Endothelial cell of umbilical vein (primary cell): ENCODE measurements at regions not wholly inside any gene's neighbourhood (a gene's known extent, or its start where the extent isn't known, plus 50 kb on each side); places are given as distances from the start of the nearest gene placed in this dataset.

Experiments used
- BruUV-seq: library from RNA; stranded (reverse); fragments of 400-500 nt; replicated peaks from 2 replicates; lab custom pipeline; 2021; lab: Mats Ljungman, UMichigan
- CTCF ChIA-PET: fragments of 300-600, 350-600 bp; sonication (Branson Sonifier 250); formaldehyde crosslinking; loops from one replicate; lab custom pipeline; 2021; ENCODE audit warnings: antibody characterized with exemption, inconsistent platforms; lab: Charles Lee
- POLR2A ChIA-PET: fragments of 300-600, 350-600 bp; sonication (Branson Sonifier 250); formaldehyde crosslinking; loops from one replicate; lab custom pipeline; 2021; ENCODE audit warnings: antibody characterized with exemption, inconsistent platforms; lab: Charles Lee
- DNase-seq: peaks from one replicate; pipeline ENCODE4 v3.0.0-alpha.2; 2011; ENCODE audit warnings: low read depth, low spot score
- FAIRE-seq: peaks from 2 replicates; lab custom pipeline; 2011; peaks lifted over from hg19 to GRCh38; lab: Jason Lieb, UNC
- H2AFZ ChIP-seq: 2 replicates; pipeline ENCODE4 v1.6.0; 2012; ENCODE audit warnings: low read depth, low read length, control low read depth, inconsistent platforms
- H3K27ac ChIP-seq: 2 replicates; pipeline ENCODE4 v1.5.1; 2011; ENCODE audit warnings: low read depth, mild to moderate bottlenecking, control low read depth, low read length, moderate library complexity; ENCODE audit not compliant: insufficient read depth
- H3K27me3 ChIP-seq, 2 experiments: 2 replicates each; pipeline versions ENCODE4 v1.6.0 to v1.6.1; 2011; ENCODE audit warnings: low read length in 2 of 2, mixed read lengths in 1 of 2; ENCODE audit not compliant: control insufficient read depth in 2 of 2, insufficient read depth in 2 of 2
- H3K36me3 ChIP-seq, 2 experiments: 2 replicates in 1 of 2; 3 replicates in 1 of 2; pipeline ENCODE4 v1.5.1; 2011; ENCODE audit warnings: low read length in 2 of 2, mild to moderate bottlenecking in 1 of 2, moderate library complexity in 1 of 2; ENCODE audit not compliant: control insufficient read depth in 2 of 2, insufficient read depth in 2 of 2; ENCODE audit errors: extremely low read depth in 1 of 2
- H3K4me1 ChIP-seq: 3 replicates; pipeline ENCODE4 v1.5.1; 2011; ENCODE audit warnings: mild to moderate bottlenecking, low read length; ENCODE audit not compliant: control insufficient read depth, insufficient read depth; ENCODE audit errors: extremely low read depth
- H3K4me2 ChIP-seq: 2 replicates; pipeline ENCODE4 v1.6.1; 2011; ENCODE audit warnings: low read length, control low read depth, mixed read lengths; ENCODE audit not compliant: insufficient read depth
- H3K4me3 ChIP-seq, 3 experiments: fragments of 200-600 bp in 1 of 3; sonication (generic), shearing (Covaris generic) in 1 of 3; replicated peaks in 1 of 3; 2 replicates each; pipeline ENCODE4 v1.5.1; 2011 to 2016; ENCODE audit warnings: control low read depth in 3 of 3, low read length in 3 of 3, mild to moderate bottlenecking in 2 of 3, inconsistent platforms in 1 of 3, low read depth in 1 of 3, moderate library complexity in 1 of 3; ENCODE audit not compliant: insufficient read depth in 1 of 3
- H3K79me2 ChIP-seq: 2 replicates; pipeline ENCODE4 v1.6.0; 2012; ENCODE audit warnings: low read length, inconsistent platforms; ENCODE audit not compliant: control insufficient read depth, insufficient read depth
- H3K9ac ChIP-seq: replicated peaks from 2 replicates; pipeline ENCODE3; 2011; ENCODE audit warnings: low read length, control low read depth; ENCODE audit not compliant: insufficient read depth; ENCODE audit errors: extremely low read depth
- H3K9me1 ChIP-seq: replicated peaks from 3 replicates; pipeline ENCODE4 v1.6.0; 2011; ENCODE audit warnings: mild to moderate bottlenecking, low read length; ENCODE audit not compliant: control insufficient read depth, insufficient read depth; ENCODE audit errors: extremely low read depth
- H3K9me3 ChIP-seq: replicated peaks from 2 replicates; pipeline ENCODE4 v1.5.1; 2012; ENCODE audit warnings: low read length, inconsistent platforms; ENCODE audit not compliant: control insufficient read depth, insufficient read depth
- H4K20me1 ChIP-seq: replicated peaks from 2 replicates; pipeline ENCODE3; 2011; ENCODE audit warnings: mild to moderate bottlenecking, low read length; ENCODE audit not compliant: control insufficient read depth, insufficient read depth; ENCODE audit errors: extremely low read depth
- CTCF ChIP-seq, 2 donors: IDR thresholded peaks; 1 replicate in 1 of 2; 2 replicates in 1 of 2; pipeline ENCODE4 v1.5.1; 2011; ENCODE audit warnings: low read length in 2 of 2, mild to moderate bottlenecking in 2 of 2, moderate library complexity in 2 of 2, control low read depth in 1 of 2, inconsistent platforms in 1 of 2, low read depth in 1 of 2; ENCODE audit not compliant: insufficient read depth in 1 of 2; ENCODE audit errors: extremely low read depth in 1 of 2
- EZH2 ChIP-seq: IDR thresholded peaks from 2 replicates; pipeline ENCODE4 v1.6.1; 2012; ENCODE audit warnings: borderline replicate concordance, low read depth, mild to moderate bottlenecking, moderate library complexity, low read length, inconsistent platforms; ENCODE audit not compliant: severe bottlenecking
- FOS ChIP-seq: IDR thresholded peaks from 2 replicates; pipeline ENCODE4 v1.6.1; 2011; ENCODE audit warnings: mild to moderate bottlenecking, low read length, moderate library complexity, borderline replicate concordance; ENCODE audit not compliant: insufficient read depth
- GATA2 ChIP-seq: IDR thresholded peaks from 2 replicates; pipeline ENCODE4 v1.7.0; 2011; ENCODE audit warnings: low read depth, mild to moderate bottlenecking, moderate library complexity, mixed read lengths, low read length; ENCODE audit not compliant: insufficient read length, insufficient read depth
- JUN ChIP-seq: IDR thresholded peaks from 2 replicates; pipeline ENCODE4 v1.6.1; 2011; ENCODE audit warnings: borderline replicate concordance, low read depth; ENCODE audit not compliant: insufficient read length, insufficient read depth
- MYC ChIP-seq: IDR thresholded peaks from one replicate; pipeline ENCODE4 v1.6.1; 2011; ENCODE audit warnings: mild to moderate bottlenecking, low read depth, low read length
- POLR2A ChIP-seq: IDR thresholded peaks from 2 replicates; pipeline ENCODE4 v1.6.1; 2012; ENCODE audit warnings: low read depth, mild to moderate bottlenecking, control low read depth, low read length
- POLR2AphosphoS5 ChIP-seq: IDR thresholded peaks from 2 replicates; pipeline ENCODE4 v1.6.1; 2012; ENCODE audit warnings: low read depth, mild to moderate bottlenecking, control low read depth, low read length, moderate library complexity; ENCODE audit not compliant: insufficient read depth
- dilution Hi-C: fragments of 300-500 bp; cut with MboI; formaldehyde crosslinking; loops from one replicate; pipeline ENCODE4 v1.15.0; 2019; ENCODE audit warnings: low sequenced_read_pairs; ENCODE audit not compliant: extremely low pct_ligation_motif_present
- intact Hi-C: fragments of 100-400 bp; cut with micrococcal nuclease; formaldehyde crosslinking; loops from one replicate; pipeline ENCODE4 v1.10.0; 2022
- TF ChIP-seq, protein P1 (sequence below): IDR thresholded peaks from 2 replicates; pipeline ENCODE4 v1.6.1; 2011; ENCODE audit not compliant: insufficient read depth, insufficient read length

DNA sequence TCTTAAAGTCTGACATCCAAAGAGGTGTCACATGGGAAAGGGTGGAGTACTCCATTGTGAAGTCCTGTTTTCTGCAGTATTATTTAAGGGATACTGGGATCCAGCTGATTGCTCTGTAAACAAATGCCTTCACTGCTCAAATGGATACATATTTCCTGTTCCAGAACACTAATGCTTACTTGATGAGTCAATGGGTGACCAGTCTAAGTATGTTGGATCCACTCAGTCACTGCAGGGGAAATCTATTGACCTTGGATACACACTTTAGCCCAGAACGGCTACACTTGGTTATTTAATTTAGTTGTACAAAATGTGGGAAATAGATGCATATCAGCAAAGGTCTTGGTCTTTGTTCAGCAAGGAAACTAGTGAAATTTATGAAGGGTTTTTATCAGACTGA, 261.4 kb downstream of the MAP2K4 start:
- CTCF ChIA-PET, result no interaction called here
- H3K27ac ChIP-seq, result no peak overlapping the region
- no TSS peak for BruUV-seq
- H3K9me1 ChIP-seq, result no peaks in the 10 kb centered on the region
- H3K9me3 ChIP-seq, result no peaks in the 10 kb centered on the region
- H3K4me3 ChIP-seq, result no peak overlapping the region
- H3K9ac ChIP-seq, result no peak overlapping the region
- no peaks in the 10 kb centered on the region for H3K27me3 ChIP-seq
- no peak overlapping the region for H3K4me2 ChIP-seq
- intact Hi-C loops (no loop called here), dilution Hi-C loops (no loop called here)
- no peaks in the 10 kb centered on the region for H4K20me1 ChIP-seq
- POLR2A ChIA-PET, result no interaction called here
- DNase-seq (peak; percentile 35), FAIRE-seq (peak; percentile 49)
- no peak overlapping the region for H2AFZ ChIP-seq
- H3K4me1 ChIP-seq, result peaks cover 3% of the 10 kb centered on the region
- no peaks in the 10 kb centered on the region for H3K36me3 ChIP-seq
- TF ChIP-seq CTCF (IDR thresholded peaks at IDR 0.05; ENCODE audit: extremely low read depth in 1 of 2, insufficient read depth in 1 of 2, low read depth in 1 of 2, low read length in 2 of 2) (no peak), JUN (no peak), POLR2AphosphoS5 (no peak), EZH2 (no peak), GATA2 (peak; percentile 81), POLR2A (no peak), FOS (peak; percentile 76), MYC (no peak)
- TF ChIP-seq, protein P1, sequence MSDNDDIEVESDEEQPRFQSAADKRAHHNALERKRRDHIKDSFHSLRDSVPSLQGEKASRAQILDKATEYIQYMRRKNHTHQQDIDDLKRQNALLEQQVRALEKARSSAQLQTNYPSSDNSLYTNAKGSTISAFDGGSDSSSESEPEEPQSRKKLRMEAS, result no peak
- no peaks in the 10 kb centered on the region for H3K79me2 ChIP-seq
